HL-60 (cell line): ENCODE measurements at regions not wholly inside any gene's neighbourhood (a gene's known extent, or its start where the extent isn't known, plus 50 kb on each side); places are given as distances from the start of the nearest gene placed in this dataset.
"Not testable (repeated sequence)": the region's sequence is repeated elsewhere in the genome, so short reads cannot be mapped to it uniquely, and the experiment has no call there.

Experiments
- DNase-seq, 2 experiments: peaks; one replicate each; pipeline ENCODE4 v3.0.0-alpha.2; 2010 to 2020; ENCODE audit warnings: low read depth in 1 of 2, low spot score in 1 of 2
- H3K27ac ChIP-seq: fragments of 250-450 bp; sonication (Bioruptor Pico); replicated peaks from 2 replicates; pipeline ENCODE4 v1.5.1; 2020; ENCODE audit warnings: mild to moderate bottlenecking, moderate library complexity
- H3K27me3 ChIP-seq: fragments of 250-450 bp; sonication (Bioruptor Pico); 2 replicates; pipeline ENCODE4 v1.5.1; 2021; ENCODE audit warnings: mild to moderate bottlenecking, moderate library complexity; ENCODE audit not compliant: insufficient read depth, poor library complexity, severe bottlenecking
- H3K4me3 ChIP-seq: replicated peaks from 2 replicates; pipeline ENCODE4 v1.5.1; 2011; ENCODE audit warnings: mild to moderate bottlenecking, control low read depth, low read length; ENCODE audit not compliant: insufficient read depth
- CTCF ChIP-seq: IDR thresholded peaks from one replicate; pipeline ENCODE4 v1.5.1; 2011; ENCODE audit warnings: low read length, control low read depth, inconsistent platforms; ENCODE audit not compliant: insufficient read depth
- GABPA ChIP-seq: IDR thresholded peaks from 2 replicates; pipeline ENCODE4 v1.6.1; 2012; ENCODE audit warnings: low read depth
- POLR2AphosphoS5 ChIP-seq: IDR thresholded peaks from 2 replicates; pipeline ENCODE4 v1.6.1; 2012; ENCODE audit warnings: low read depth
- REST ChIP-seq: IDR thresholded peaks from 2 replicates; pipeline ENCODE4 v1.6.1; 2012; ENCODE audit warnings: low read depth; ENCODE audit not compliant: insufficient replicate concordance
- SPI1 ChIP-seq: IDR thresholded peaks from 2 replicates; pipeline ENCODE4 v1.6.1; 2012; ENCODE audit warnings: low read depth, mild to moderate bottlenecking, borderline replicate concordance

- Histone ChIP-seq H3K4me3 (no peak overlapping the region), H3K27me3 (no peaks in the 10 kb centered on the region), H3K27ac (no peak overlapping the region)
- DNase-seq = no peak
- TF ChIP-seq CTCF (no peak), REST (no peak), POLR2AphosphoS5 (no peak), SPI1 (no peak), GABPA (no peak)
Observed at GRCh38 chr2:53033411-53033810, 734.2 kb upstream of the CHAC2 start.

GRCh38 chr2:53028746-53029423, 738.7 kb upstream of the CHAC2 start:
- Histone ChIP-seq H3K4me3 (no peak overlapping the region), H3K27me3 (no peaks in the 10 kb centered on the region), H3K27ac (no peak overlapping the region)
- no peak for TF ChIP-seq POLR2AphosphoS5
- TF ChIP-seq REST = no peak
- TF ChIP-seq SPI1 = no peak
- TF ChIP-seq CTCF = no peak
- TF ChIP-seq GABPA = no peak
- no peak for DNase-seq

- TF ChIP-seq CTCF = no peak
- no peak for TF ChIP-seq GABPA
- DNase-seq = no peak
- Histone ChIP-seq H3K4me3 (no peak overlapping the region), H3K27me3 (no peaks in the 10 kb centered on the region), H3K27ac (no peak overlapping the region)
Observed at GRCh38 chr2:53028225-53028624, 739.4 kb upstream of the CHAC2 start.

- H3K27ac ChIP-seq, H3K4me3 ChIP-seq, H3K27me3 ChIP-seq, DNase-seq: not testable (repeated sequence)
Observed at GRCh38 chr2:53022248-53022647, 745.4 kb upstream of the CHAC2 start.
